CD14-positive monocyte (primary cell): ENCODE measurements at regions not wholly inside any gene's neighbourhood (a gene's known extent, or its start where the extent isn't known, plus 50 kb on each side); places are given as distances from the start of the nearest gene placed in this dataset.

ENCODE experiments used
- DNase-seq, 3 donors: peaks; one replicate each; pipeline ENCODE4 v3.0.0-alpha.2; 2011 to 2022
- H2AFZ ChIP-seq: 2 replicates; pipeline ENCODE4 v1.6.0; 2012; ENCODE audit warnings: mild to moderate bottlenecking, low read depth, low read length, inconsistent platforms; ENCODE audit not compliant: insufficient read depth, poor library complexity, severe bottlenecking
- H3K27ac ChIP-seq, 2 donors: 1 replicate in 1 of 2; 2 replicates in 1 of 2; pipeline ENCODE4 v1.5.1; 2012 to 2013; ENCODE audit warnings: low read length in 2 of 2, control low read depth in 1 of 2, inconsistent platforms in 1 of 2, low read depth in 1 of 2, mild to moderate bottlenecking in 1 of 2
- H3K27me3 ChIP-seq, 2 donors: one replicate each; pipeline versions ENCODE4 v1.6.0 to v1.6.1; 2011 to 2013; ENCODE audit warnings: low read length in 2 of 2; ENCODE audit not compliant: control insufficient read depth in 2 of 2, insufficient read depth in 2 of 2
- H3K36me3 ChIP-seq, 2 donors: replicated peaks in 1 of 2; 1 replicate in 1 of 2; 2 replicates in 1 of 2; pipeline versions ENCODE4 v1.5.1 to v1.6.1; 2012 to 2013; ENCODE audit warnings: low read length in 2 of 2, control low read depth in 1 of 2, inconsistent platforms in 1 of 2, mild to moderate bottlenecking in 1 of 2; ENCODE audit not compliant: insufficient read depth in 2 of 2, control insufficient read depth in 1 of 2
- H3K4me1 ChIP-seq, 2 donors: 1 replicate in 1 of 2; 2 replicates in 1 of 2; pipeline versions ENCODE4 v1.5.1 to v1.6.1; 2012 to 2013; ENCODE audit warnings: low read length in 2 of 2, control low read depth in 1 of 2, inconsistent platforms in 1 of 2, mild to moderate bottlenecking in 1 of 2, moderate library complexity in 1 of 2; ENCODE audit not compliant: insufficient read depth in 2 of 2, control insufficient read depth in 1 of 2
- H3K4me2 ChIP-seq: replicated peaks from 2 replicates; pipeline ENCODE3; 2012; ENCODE audit warnings: low read length, moderate library complexity, mild to moderate bottlenecking; ENCODE audit not compliant: poor library complexity, severe bottlenecking; ENCODE audit errors: extremely low read depth
- H3K4me3 ChIP-seq, 3 experiments: fragments of 200-600 bp in 1 of 3; sonication (generic) in 1 of 3; replicated peaks in 1 of 3; 1 replicate in 2 of 3; 2 replicates in 1 of 3; pipeline ENCODE4 v1.5.1; 2011 to 2013; ENCODE audit warnings: low read length in 3 of 3, mild to moderate bottlenecking in 3 of 3, control low read depth in 2 of 3, low read depth in 2 of 3, inconsistent platforms in 1 of 3, moderate library complexity in 1 of 3
- H3K79me2 ChIP-seq: 2 replicates; pipeline ENCODE4 v1.6.0; 2012; ENCODE audit warnings: mild to moderate bottlenecking, control low read depth, inconsistent platforms, low read length, moderate library complexity; ENCODE audit not compliant: insufficient read depth
- H3K9ac ChIP-seq: 2 replicates; pipeline ENCODE4 v1.6.0; 2017; ENCODE audit warnings: low read length, mild to moderate bottlenecking; ENCODE audit not compliant: insufficient read depth, poor library complexity, severe bottlenecking
- H3K9me3 ChIP-seq, 2 donors: replicated peaks in 1 of 2; 1 replicate in 1 of 2; 2 replicates in 1 of 2; pipeline versions ENCODE4 v1.5.1 to v1.6.1; 2012 to 2013; ENCODE audit warnings: low read length in 2 of 2, control low read depth in 1 of 2; ENCODE audit not compliant: control insufficient read depth in 1 of 2, insufficient read depth in 1 of 2
- H4K20me1 ChIP-seq: 2 replicates; pipeline ENCODE4 v1.6.0; 2012; ENCODE audit warnings: mild to moderate bottlenecking, low read length, control low read depth, moderate library complexity; ENCODE audit not compliant: insufficient read depth
- H3K27ac Mint-ChIP-seq, 7 donors: one replicate each; pipeline ENCODE4 v1.8.0; 2020; ENCODE audit warnings: mild to moderate bottlenecking in 7 of 7, mixed read lengths in 7 of 7, moderate library complexity in 6 of 7, inconsistent platforms in 2 of 7
- H3K27me3 Mint-ChIP-seq, 3 donors: one replicate each; pipeline ENCODE4 v1.8.0; 2021 to 2022; ENCODE audit warnings: low read depth in 3 of 3, mild to moderate bottlenecking in 3 of 3, mixed read lengths in 3 of 3, moderate library complexity in 3 of 3, inconsistent platforms in 1 of 3
- H3K36me3 Mint-ChIP-seq, 2 donors: one replicate each; pipeline ENCODE4 v1.8.0; 2020; ENCODE audit warnings: mixed read lengths in 2 of 2, inconsistent platforms in 1 of 2, mild to moderate bottlenecking in 1 of 2
- H3K4me1 Mint-ChIP-seq: one replicate; pipeline ENCODE4 v1.8.0; 2020; ENCODE audit warnings: mild to moderate bottlenecking, mixed read lengths
- H3K4me3 Mint-ChIP-seq, 2 donors: one replicate each; pipeline ENCODE4 v1.8.0; 2020; ENCODE audit warnings: mild to moderate bottlenecking in 2 of 2, mixed read lengths in 2 of 2, moderate library complexity in 1 of 2
- H3K9me3 Mint-ChIP-seq, 7 donors: one replicate each; pipeline ENCODE4 v1.8.0; 2020 to 2022; ENCODE audit warnings: mixed read lengths in 7 of 7, mild to moderate bottlenecking in 6 of 7, moderate library complexity in 6 of 7, inconsistent platforms in 2 of 7
- CTCF ChIP-seq: fragments of 200-600 bp; IDR thresholded peaks from one replicate; pipeline ENCODE4 v1.8.0; 2022; ENCODE audit warnings: antibody characterized with exemption, mild to moderate bottlenecking
- WGBS: methylation state at CpG from one replicate; pipeline ENCODE4 v1.1.5; 2013; ENCODE audit warnings: missing lambda C conversion rate; ENCODE audit not compliant: insufficient coverage; 5-methylcytosine and 5-hydroxymethylcytosine counted together
- intact Hi-C, 2 donors: fragments of 100-400 bp; cut with micrococcal nuclease; formaldehyde crosslinking; loops; one replicate each; pipeline versions ENCODE4 v1.15.0 to v1.15.1; 2023

DNA sequence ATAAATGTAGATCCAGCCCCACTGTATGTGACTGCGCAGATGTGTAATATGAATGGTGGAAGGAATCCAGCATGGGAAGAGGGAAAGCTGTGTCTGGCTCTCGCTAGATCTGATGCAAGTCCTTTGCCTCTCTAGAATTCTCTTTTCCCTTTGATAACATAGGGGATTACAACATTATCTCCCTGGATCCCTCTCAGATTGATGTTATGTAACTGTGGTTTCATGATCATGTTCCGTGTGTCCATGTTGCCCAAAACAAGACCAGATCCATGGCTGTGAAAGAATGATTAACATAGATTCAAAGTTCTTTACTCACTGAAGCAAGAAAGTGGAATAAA lies 184.0 kb upstream of the UBL3 start:
- no peak overlapping the region for H3K9ac ChIP-seq
- H3K79me2 ChIP-seq: no peaks in the 10 kb centered on the region
- Mint-ChIP-seq H3K36me3 (no peaks in the 10 kb centered on the region), H3K9me3 (peaks cover 0 to 2% (median 0%) of the 10 kb centered on the region in 7 donors), H3K27me3 (peaks cover 0 to 9% (median 2%) of the 10 kb centered on the region in 3 donors), H3K4me1 (peaks cover 11% of the 10 kb centered on the region), H3K4me3 (no peak overlapping the region), H3K27ac (no peak overlapping the region)
- no peaks in the 10 kb centered on the region for H3K9me3 ChIP-seq
- DNase-seq: no peak
- no peaks in the 10 kb centered on the region for H4K20me1 ChIP-seq
- H3K27me3 ChIP-seq: no peaks in the 10 kb centered on the region
- TF ChIP-seq CTCF: no peak
- no peaks in the 10 kb centered on the region for H3K36me3 ChIP-seq
- intact Hi-C loops: no loop called here
- no peak overlapping the region for H2AFZ ChIP-seq
- WGBS: no CpG with 5 or more reads among the region's 3 CpGs
- H3K4me2 ChIP-seq: no peak overlapping the region
- H3K4me3 ChIP-seq: no peak overlapping the region
- no peaks in the 10 kb centered on the region for H3K4me1 ChIP-seq
- H3K27ac ChIP-seq: no peak overlapping the region

DNA sequence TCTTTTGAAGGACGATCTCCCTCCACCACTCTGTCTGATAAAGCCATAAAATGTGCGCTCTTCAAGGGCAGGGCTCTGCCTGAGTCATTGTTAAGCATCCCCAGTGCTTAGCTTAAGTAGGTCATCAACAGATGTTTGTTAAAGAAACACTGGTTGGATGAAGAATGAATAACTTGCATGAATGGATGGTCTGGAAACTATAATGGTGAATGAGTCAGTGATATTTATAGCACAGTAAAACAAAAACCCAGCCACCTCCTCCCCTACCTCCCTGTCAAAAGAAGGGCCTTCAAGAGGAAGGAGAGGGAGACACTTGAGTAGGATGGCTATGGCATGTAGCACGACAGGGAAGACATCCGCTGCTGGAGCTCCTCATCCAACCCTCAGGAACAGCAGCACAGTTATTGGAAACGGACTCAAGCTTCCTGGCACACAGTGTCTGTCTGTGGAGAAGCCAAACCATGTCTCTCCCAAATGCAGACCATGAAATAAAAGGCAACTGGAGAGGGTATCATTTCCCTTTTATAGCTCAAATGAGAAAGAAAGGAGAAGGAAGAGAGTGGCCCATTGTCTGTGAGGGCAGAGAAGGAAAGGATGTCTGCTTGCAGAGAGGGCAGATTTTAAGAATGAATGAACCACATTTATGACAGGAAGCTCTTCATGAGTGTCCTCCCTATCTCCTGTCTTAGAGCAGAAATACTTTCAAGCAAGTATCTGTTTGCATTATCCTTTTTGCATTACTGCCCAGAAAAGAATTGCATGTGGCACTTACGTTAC lies 183.5 kb upstream of the UBL3 start:
- Histone ChIP-seq H4K20me1 (no peaks in the 10 kb centered on the region), H3K27ac (no peak overlapping the region), H3K79me2 (no peaks in the 10 kb centered on the region), H3K36me3 (no peaks in the 10 kb centered on the region), H3K9ac (no peak overlapping the region), H3K4me1 (no peaks in the 10 kb centered on the region), H3K4me3 (no peak overlapping the region), H3K9me3 (no peaks in the 10 kb centered on the region), H3K4me2 (no peak overlapping the region), H2AFZ (no peak overlapping the region), H3K27me3 (no peaks in the 10 kb centered on the region)
- H3K27ac Mint-ChIP-seq: peak overlapping the region in 1 of 7 donors; percentile 22
- intact Hi-C loops: no loop called here
- peaks cover 0 to 9% (median 0%) of the 10 kb centered on the region in 3 donors for H3K27me3 Mint-ChIP-seq
- no peak overlapping the region for H3K4me3 Mint-ChIP-seq
- no peak for TF ChIP-seq CTCF
- peaks cover 0 to 2% (median 0%) of the 10 kb centered on the region in 7 donors for H3K9me3 Mint-ChIP-seq
- WGBS: 80% methylated on average over 1 of the region's 6 CpGs
- H3K4me1 Mint-ChIP-seq: peaks cover 11% of the 10 kb centered on the region
- H3K36me3 Mint-ChIP-seq: no peaks in the 10 kb centered on the region
- no peak for DNase-seq
